Putamen (tissue), 1 donor: ENCODE measurements at regions not wholly inside any gene's neighbourhood (a gene's known extent, or its start where the extent isn't known, plus 50 kb on each side); places are given as distances from the start of the nearest gene placed in this dataset.
A peak's percentile ranks its signal among the peaks of the same experiment; 100 is the strongest.
"Not testable (repeated sequence)": the region's sequence is repeated elsewhere in the genome, so short reads cannot be mapped to it uniquely, and the experiment has no call there.

Source experiments
- DNase-seq: peaks from one replicate; pipeline ENCODE4 v3.0.0-alpha.2; 2016; ENCODE audit warnings: low spot score

GRCh38 chr2:192546565-192546964 lies 351.8 kb upstream of the TMEFF2 start:
- no peak for DNase-seq

GRCh38 chr2:192544371-192544955 lies 349.7 kb upstream of the TMEFF2 start:
- DNase-seq = no peak

GRCh38 chr2:192542148-192543066 lies 347.7 kb upstream of the TMEFF2 start:
- not testable (repeated sequence) for DNase-seq

GRCh38 chr2:192539306-192539705 lies 344.6 kb upstream of the TMEFF2 start:
- DNase-seq = no peak

- no peak for DNase-seq
These were observed 342.3 kb upstream of the TMEFF2 start for GRCh38 chr2:192536922-192537624.

- DNase-seq = no peak
These were observed 341.5 kb upstream of the TMEFF2 start for GRCh38 chr2:192535956-192536921.

- DNase-seq = no peak
These were observed 339.3 kb upstream of the TMEFF2 start for GRCh38 chr2:192534072-192534471.

GRCh38 chr2:192524642-192525251 lies 330.0 kb upstream of the TMEFF2 start:
- not testable (repeated sequence) for DNase-seq

- not testable (repeated sequence) for DNase-seq
These were observed 329.5 kb upstream of the TMEFF2 start for GRCh38 chr2:192524214-192524613.

GRCh38 chr2:192515937-192516336 lies 321.2 kb upstream of the TMEFF2 start:
- DNase-seq = no peak

GRCh38 chr2:192513575-192513974 lies 318.8 kb upstream of the TMEFF2 start:
- no peak for DNase-seq

GRCh38 chr2:192507836-192508450 lies 313.2 kb upstream of the TMEFF2 start:
- not testable (repeated sequence) for DNase-seq

- DNase-seq = peak; percentile 57
These were observed 305.9 kb upstream of the TMEFF2 start for GRCh38 chr2:192500550-192501200.

- DNase-seq = no peak
These were observed 304.7 kb upstream of the TMEFF2 start for GRCh38 chr2:192499476-192499875.

- no peak for DNase-seq
These were observed 304.0 kb upstream of the TMEFF2 start for GRCh38 chr2:192498747-192499146.

- DNase-seq = not testable (repeated sequence)
These were observed 293.4 kb upstream of the TMEFF2 start for GRCh38 chr2:192488158-192488557.

- no peak for DNase-seq
These were observed 292.9 kb upstream of the TMEFF2 start for GRCh38 chr2:192487636-192488035.

GRCh38 chr2:192484903-192485302 lies 290.2 kb upstream of the TMEFF2 start:
- DNase-seq = no peak

GRCh38 chr2:192480984-192481383 lies 286.3 kb upstream of the TMEFF2 start:
- DNase-seq = no peak

GRCh38 chr2:192473331-192473730 lies 278.6 kb upstream of the TMEFF2 start:
- no peak for DNase-seq
